SK-N-DZ (cell line): ENCODE measurements at regions not wholly inside any gene's neighbourhood (a gene's known extent, or its start where the extent isn't known, plus 50 kb on each side); places are given as distances from the start of the nearest gene placed in this dataset.
"Not testable (repeated sequence)": the region's sequence is repeated elsewhere in the genome, so short reads cannot be mapped to it uniquely, and the experiment has no call there.

Experiments used
- DNase-seq: peaks from one replicate; pipeline ENCODE4 v3.0.0-alpha.2; 2015; ENCODE audit warnings: low spot score

DNA sequence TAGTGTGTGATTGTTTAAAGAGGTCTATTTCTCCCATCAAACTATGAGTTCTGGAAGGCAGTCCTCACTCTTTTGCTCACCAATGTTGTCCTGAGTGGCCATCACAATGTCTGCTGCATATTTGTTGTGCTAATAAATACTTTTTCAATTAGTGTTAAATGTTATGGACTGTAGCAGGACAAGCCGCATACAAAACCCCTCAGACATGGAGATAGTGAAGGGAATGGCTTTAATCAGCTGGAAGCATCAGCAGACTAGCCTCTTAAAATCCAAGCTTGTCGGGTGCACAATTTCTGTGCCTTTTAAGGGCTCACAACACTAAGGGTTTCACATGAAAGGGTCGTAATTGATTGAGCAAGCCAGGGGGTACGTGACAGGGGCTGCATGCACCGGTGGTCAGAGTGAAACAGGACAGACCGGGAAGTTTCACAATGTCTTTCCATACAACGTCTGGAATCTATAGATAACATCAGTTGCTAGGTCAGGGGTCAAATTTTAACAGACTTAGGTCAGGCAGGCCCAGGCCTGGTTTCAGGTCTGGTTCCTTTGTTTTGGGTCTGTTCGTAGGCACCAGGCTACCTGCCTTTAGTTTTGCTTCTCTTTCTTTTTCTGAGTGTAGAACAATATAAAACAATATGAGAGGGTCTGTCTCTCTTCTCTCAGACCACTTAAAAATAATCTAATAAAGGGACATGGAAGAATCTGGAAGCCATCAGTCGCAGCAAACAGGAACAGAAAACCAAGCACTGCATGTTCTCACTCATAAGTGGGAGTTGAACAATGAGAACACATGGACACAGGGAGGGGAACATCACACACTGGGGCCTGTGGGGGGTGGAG is 327.6 kb upstream of the HTR1E start:
- peak; percentile 100 for DNase-seq

DNA sequence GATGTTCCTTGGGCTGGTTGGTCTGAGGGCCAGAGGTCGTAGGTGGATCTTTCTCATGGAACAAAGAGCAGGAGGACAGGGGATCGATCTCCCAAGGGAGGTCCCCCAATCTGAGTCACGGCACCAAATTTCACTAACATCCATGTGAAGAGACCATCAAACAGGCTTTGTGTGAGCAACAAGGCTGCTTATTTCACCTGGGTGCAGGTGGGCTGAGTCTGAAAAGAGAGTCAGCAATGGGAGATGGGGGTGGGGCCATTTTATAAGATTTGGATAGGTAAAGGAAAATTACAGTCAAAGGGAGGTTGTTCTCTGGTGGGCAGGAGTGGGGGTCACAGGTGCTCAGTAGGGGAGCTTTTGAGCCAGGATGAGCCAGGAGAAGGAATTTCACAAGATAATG is 334.0 kb upstream of the HTR1E start:
- not testable (repeated sequence) for DNase-seq

DNA sequence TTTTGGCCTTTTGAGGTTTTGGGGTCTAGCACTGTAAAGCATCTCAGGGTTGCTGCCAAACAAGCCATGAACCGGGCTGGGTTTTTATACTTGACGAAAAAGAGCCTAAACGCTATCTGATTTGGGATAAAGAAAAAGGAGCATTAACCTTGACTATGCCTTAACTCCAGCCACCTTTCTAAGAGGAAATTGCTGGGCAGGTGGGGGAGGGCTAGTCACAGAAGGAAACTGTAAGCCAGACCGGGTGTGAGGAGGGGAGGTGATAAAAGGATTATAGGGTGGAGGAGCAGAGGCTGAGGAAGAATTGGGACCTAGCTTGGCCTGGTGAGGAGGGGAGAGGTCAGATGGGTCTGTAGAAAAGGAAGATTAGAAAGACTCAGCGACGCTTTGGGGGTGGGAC is 335.2 kb upstream of the HTR1E start:
- not testable (repeated sequence) for DNase-seq

DNA sequence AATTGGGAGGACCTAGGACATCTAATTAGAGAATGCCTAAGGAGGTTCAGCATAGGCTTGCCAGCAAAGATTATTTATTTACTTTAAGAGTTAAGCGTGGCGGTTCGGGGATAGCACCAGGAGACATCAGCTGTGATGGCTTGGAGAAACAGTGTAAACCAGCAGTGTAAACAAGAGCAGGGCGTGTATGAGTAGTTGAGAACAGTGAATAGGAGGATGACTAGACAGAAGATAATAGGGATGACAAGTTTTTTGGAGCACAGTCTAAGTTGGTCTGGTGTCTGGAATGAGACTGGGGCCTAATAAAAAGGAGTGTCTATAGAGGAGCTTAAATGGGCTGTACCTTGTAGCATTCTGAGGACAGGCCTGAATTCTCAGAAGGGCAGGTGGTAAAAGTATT is 338.4 kb upstream of the HTR1E start:
- not testable (repeated sequence) for DNase-seq

DNA sequence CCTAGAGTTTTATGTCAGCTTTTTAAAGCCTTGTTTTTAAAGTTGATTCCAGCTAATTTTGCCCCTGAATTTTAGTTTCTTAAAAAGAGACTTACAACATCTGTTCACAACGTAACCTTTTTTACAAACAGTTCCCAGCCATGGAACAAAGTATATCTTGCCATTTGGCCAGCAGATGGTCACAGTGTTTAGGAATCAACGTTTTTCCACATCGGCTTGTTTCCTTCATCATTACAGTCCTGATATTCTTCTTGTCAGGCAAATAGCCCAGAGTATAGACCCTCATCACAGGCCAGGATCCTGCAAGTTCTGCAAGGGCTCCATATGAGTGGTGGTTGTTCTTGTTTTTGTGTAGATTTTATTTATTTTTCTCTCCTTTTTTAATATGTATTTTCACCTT is 341.7 kb upstream of the HTR1E start:
- DNase-seq, result no peak

DNA sequence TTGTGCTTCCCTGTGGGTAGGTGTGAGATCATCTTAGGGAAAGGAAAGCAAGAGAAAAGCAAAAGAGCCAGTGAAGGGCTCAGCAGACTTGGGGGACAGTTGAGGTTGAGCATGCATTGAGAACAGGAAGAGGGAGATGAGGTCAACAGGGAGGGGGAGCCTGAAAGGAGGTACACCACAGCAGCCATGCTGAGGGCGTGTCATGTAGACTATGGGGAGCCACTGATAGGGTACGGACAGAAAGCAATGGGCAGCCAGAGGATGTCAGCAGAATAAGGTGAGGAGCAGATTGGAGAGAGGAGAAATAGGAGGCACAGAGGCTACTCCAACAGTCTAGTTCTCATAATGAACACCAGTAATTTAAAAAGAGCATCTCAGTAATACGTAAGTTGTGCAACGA is 351.1 kb upstream of the HTR1E start:
- DNase-seq, result no peak

DNA sequence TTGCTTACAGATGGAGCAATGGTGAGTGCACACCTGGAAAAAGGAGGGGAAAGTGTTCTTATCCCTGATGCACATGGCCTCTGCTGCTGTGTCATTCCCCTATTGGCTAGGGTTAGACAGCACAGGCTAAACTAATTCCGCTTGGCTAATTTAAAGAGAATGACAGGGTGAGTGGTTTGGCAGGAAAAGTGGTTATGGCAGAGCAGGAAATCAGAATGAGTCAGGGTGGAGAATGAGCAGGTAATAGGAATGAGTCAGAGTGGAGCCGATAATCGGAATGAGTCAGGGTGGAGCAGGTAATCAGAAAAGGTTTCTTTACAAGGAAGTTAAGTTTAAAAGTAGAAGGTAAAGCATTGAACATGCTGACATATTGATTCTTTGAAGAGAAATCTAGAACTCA is 355.5 kb upstream of the HTR1E start:
- DNase-seq, result no peak

DNA sequence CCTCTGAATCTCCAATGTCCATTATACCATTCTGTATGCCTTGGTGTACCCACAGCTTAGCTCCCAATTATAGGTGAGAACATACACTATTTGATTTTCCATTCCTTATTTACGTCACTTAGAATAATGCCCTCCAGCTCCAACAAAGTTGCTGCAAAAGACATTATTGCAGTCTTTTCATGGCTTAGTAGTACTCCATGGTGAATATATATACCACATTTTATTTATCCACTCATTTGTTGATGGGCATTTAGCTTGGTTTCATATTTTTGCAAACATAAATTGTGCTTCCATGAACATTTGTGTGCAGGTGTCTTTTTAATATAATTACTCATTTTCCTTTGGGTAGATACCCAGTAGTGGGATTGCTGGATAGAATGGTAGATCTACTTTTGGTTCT is 374.1 kb upstream of the HTR1E start:
- DNase-seq, result no peak

DNA sequence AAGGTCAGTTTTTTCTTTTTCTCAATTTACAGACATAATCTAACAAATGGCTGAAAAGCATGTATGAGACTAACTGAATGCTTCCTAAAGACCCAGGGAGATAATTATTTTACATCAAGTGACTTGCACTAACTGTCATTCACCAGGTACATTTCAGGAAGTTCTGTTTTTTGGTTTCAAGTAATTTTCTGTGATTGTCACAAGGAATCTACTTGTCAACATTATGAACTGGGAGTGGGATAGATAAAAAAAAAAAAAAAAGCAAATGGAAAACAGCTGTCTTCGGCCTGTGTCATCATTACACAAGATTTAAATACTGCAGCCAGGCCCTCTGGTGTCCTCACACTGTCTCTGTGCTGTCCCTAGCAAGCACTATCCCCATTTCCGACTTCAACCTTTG is 379.0 kb upstream of the HTR1E start:
- peak; percentile 87 for DNase-seq

DNA sequence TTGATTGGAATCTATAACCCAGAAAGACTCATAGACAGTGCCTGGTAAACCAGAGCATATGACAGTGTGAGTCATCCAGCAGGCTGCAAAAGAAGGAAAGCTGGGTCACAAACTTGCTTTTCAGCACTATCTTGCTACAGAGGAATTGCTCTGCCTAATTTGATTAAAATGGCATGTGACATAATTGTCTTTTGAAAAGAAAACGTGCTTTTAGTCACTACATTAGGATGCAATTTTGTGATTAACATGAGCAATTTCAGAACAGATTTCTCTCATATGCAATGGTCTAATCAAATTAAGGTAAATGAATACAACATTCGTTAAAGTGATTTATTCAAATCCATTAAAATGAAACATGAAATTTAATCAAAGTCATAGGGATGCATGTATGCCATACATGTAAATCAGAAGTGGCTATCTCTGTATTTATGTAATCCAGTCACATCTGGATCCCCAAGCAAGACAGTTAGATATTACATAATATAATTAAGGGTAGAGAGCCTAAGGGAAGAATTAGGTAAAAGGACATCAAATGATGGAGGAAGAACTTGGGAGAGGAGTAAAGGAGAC is 400.0 kb upstream of the HTR1E start:
- peak; percentile 89 for DNase-seq

DNA sequence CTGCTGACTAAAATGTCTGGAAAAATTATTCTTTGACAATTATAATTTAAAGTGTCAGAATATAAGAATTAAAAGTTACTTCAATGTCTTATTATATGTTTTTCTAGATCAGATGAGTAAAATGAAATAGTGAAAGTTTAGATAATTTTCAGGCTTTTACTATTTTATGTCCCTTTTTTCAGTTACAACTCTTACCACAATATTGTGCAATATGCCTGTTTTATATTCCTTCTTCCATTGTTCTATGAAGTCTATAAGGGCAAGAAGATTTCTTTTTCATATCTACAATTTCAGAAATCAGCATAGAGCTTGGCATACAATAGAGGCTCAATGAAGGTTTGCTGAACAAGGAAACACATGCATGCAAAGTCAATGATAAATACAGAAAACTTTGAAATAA is 401.2 kb upstream of the HTR1E start:
- DNase-seq, result no peak

DNA sequence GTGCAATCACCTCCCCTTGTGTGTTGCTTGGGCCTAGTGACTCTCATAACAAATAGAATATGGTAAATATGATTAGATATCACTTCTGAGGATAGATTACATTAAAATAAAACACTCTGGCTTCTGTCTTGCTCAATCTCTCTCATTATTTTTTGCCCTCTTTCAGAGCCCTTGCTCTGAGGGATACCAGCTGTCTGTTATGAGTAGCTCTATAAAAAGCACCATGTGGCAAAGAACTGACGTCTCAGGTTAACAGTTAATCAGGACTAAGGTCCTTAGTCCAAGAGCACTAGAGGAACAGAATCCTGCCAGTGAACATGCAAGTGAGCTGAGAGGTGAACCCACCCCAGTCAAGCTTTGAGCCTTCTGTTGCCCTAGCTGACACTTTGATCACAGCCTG is 402.2 kb upstream of the HTR1E start:
- DNase-seq, result peak; percentile 81

DNA sequence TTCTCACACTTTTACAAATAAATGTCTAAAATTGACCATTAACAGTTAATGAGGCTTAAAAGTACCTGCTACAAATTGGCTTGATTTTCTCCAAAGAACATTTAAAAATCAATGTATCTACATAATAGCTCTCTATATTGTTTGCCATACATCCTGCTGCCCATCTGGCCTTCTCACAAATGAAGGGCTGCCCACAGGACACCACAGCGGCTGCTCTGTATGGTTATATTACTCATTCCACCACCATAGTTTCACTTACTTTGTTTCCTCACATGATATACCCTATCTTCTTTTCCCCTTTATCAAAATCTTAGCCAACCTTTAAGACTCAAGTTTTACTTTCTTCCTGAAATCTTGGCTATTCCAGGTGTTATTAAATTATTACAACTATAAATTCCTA is 407.7 kb upstream of the HTR1E start:
- DNase-seq, result no peak

DNA sequence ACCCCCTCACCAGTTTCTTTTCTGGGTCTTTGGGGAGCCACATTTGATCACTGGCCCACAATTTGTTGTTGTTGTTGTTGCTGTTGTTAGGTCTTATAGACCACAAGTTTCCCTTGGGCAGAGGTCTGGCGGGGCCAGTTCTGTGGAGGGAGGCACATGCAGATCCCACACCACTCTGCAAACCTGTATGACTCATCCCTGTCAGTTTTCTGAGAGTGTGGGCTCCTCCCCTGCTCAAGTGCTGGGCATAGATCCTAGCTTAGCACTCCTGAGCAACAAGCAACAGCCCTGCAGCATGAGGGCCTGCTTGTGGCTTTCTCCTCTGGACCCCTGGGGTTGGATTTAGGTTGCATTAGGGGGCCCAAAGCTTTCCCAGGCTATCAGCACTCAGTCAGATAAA is 411.1 kb upstream of the HTR1E start:
- no peak for DNase-seq

DNA sequence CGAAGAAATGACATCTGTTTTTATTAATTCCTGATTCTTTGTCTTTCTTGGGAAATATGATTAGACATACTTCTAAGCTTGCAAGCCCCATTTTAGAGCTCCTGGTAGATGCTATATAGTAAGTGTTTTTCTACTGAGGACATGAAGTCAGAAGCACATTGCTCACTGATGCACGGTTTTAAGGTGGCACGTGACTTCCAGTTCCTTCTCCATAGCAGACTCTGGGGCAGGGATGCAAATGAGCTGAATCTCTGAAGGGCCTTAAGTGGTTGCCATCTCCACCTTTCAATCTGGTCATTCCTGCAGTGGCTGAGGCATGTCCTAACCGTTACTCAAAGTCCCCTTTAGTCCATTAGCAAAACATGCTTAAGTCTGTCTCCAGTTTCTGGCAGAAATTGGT is 421.2 kb upstream of the HTR1E start:
- DNase-seq, result no peak

DNA sequence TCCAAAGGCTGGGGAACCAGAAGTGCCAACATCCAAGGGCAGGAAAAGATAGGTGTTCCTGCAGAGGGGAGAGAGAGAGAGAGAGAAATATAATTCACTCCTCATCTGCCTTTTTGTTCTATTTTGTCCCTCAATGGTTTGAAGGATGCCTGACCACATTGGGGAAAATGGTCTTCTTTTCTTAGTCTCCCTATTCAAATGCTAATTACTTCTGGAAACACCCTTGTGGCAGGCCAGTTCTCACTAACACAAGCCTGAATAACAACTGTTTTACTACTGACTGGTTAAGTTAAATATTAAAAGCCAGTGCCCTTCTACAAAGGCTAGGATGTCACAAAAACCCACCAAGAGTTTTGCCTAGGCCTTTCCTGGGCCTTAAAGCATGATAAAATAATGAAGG is 425.4 kb upstream of the HTR1E start:
- DNase-seq, result no peak

DNA sequence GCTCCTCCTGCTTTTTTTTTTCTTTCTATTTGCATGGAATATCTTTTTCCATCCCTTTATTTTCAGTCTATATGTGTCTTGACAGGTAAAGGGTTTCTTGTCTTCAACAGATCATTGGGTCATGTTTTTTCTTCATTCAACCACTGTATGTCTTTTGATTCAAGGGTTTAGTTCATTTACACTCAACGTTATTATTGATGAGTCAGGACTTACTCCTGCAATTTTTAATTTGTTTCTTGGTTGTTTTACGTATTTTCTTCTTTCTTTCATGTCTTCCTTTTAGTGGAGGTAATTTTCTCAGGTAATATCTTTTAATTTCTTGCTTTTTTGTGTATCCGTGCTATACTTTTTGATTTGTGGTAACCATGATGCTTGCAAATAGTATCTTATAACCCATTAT is 429.1 kb upstream of the HTR1E start:
- DNase-seq, result no peak

DNA sequence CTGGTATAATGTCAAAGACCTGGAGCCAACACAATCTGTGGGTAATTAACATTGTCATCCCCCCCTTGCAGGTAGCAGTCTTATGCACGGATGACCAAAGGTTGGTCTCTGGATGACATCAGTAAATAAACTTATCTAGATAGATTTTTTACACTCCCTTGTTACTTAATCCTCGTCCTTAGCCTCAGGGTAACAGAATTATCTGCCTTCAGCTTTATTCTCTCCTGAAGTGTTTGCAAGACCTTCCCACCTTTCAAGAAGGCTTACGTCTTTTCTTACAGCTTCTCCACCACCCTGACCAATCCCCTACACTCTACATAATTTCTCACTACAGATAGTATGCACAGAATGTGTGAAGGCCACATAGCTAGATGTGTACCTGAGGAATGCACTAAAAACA is 434.8 kb upstream of the HTR1E start:
- DNase-seq, result no peak

DNA sequence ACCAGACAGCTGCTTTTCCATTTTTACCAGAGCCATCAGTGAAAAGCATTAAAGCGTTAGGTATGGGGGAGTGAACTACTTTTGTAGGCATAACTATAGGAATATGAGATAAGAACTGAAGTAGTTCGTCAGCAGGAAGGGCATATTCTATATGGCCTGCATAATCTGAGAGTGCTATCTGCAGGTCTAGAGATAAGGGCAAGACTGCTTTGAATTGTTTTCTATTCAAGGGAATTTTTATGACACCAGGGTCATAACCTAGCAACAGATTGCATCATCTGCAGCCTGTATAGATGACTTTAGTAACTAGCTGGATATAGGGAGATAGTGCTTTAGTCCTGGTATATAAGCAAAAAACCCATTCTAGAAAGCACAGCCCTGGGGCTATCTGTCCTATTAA is 437.3 kb upstream of the HTR1E start:
- peak; percentile 69 for DNase-seq

DNA sequence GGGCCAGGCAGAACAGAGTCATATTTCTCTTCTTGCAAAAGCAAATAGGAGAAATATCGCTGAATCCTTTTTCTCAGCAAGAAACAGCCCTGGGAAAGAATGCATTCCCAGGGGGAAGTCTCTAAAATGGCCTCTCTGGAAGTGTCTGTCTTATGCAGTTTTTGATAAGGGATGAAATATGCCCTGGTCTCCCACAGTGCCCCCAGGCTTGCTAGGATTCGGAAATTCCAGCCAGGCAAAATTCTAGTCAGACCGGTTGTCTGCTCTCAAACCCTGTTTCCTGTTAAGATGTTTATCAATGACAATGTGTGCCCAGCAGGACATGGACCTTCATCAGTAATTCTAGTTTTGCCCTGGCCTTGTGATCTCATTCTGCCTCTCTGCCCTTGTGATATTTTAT is 448.3 kb upstream of the HTR1E start:
- DNase-seq, result peak; percentile 92

DNA sequence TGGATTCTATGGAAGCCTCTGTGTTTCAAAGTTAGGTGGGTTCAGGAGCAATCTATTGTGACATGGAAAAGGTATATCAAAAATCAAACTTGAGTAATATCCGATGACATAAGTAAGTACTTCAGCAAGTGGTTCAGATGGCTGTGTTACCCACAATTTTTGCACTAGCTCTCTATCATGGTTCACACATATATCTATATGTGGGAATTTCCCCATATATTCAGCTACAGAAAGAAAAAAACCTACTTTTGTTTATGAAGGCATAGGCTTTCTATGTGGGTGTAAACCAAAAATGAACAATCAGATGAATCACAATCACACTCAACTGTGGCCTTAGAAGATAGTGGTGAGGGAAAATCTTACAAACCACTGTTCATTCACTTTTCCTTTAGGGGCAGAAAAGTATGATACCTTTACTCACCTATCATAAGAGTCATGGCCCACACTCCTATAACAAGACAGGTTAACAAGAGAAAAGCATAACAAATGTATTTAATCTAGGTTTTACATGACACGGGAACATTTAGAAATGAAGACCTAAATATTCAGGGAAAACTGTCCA is 449.6 kb upstream of the HTR1E start:
- DNase-seq, result no peak

DNA sequence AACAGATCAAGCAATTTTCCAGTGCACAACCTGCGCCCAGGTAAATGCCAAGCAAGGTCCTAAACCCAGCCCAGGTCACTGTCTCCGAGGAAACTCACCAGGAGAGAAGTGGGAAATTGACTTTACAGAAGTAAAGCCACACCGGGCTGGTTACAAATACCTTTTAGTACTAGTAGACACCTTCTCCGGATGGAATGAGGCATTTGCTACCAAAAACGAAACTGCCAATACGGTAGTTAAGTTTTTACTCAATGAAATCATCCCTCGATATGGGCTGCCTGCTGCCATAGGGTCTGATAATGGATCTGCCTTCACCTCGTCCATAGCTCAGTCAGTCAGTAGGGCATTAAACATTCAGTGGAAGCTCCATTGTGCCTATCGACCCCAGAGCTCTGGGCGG is 459.0 kb upstream of the HTR1E start:
- DNase-seq, result not testable (repeated sequence)

DNA sequence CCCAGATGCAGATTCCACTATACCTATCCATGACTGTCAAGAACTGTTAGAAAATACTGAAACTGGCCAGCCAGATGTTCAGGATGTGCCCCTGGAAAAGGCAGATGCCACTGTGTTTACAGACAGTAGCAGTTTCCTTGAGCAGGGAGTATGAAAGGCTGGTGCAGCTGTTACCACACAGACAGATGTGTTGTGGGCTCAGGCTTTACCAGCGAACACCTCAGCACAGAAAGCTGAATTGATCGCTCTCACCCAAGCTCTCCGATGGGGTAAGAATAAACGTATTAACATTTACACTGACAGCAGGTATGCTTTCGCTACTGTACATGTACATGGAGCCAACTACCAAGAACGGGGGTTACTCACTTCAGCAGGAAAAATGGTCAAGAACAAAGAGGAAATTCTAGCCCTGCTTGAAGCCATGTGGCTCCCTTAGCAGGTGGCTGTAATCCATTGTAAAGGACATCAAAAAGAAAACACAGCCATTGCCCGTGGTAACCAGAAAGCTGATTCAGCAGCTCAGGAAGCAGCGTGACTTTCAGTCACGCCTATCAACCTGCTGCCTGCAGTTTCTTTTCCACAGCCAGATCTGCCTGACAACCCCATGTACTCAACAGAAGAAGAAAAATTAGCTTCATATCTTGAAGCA is 459.7 kb upstream of the HTR1E start:
- no peak for DNase-seq
